GM21367 (cell line): ENCODE measurements at regions not wholly inside any gene's neighbourhood (a gene's known extent, or its start where the extent isn't known, plus 50 kb on each side); places are given as distances from the start of the nearest gene placed in this dataset.

Experiments used
- ATAC-seq: cut with Tn5 transposase; IDR thresholded peaks from one replicate; pipeline ENCODE4 v1.9.1; 2021; ENCODE audit not compliant: unreplicated experiment

- no peak for ATAC-seq
Observed at GRCh38 chr3:162171970-162172369, 675.4 kb downstream of the OTOL1 start.

GRCh38 chr3:162175145-162175544 lies 678.5 kb downstream of the OTOL1 start:
- ATAC-seq = no peak

- no peak for ATAC-seq
Observed at GRCh38 chr3:162175878-162176277, 679.3 kb downstream of the OTOL1 start.

- ATAC-seq = no peak
Observed at GRCh38 chr3:162183440-162183839, 686.8 kb downstream of the OTOL1 start.

GRCh38 chr3:162192340-162193029 lies 695.9 kb downstream of the OTOL1 start:
- ATAC-seq = no peak

GRCh38 chr3:162193148-162194095 lies 696.8 kb downstream of the OTOL1 start:
- no peak for ATAC-seq

GRCh38 chr3:162195147-162195546 lies 698.5 kb downstream of the OTOL1 start:
- no peak for ATAC-seq

- no peak for ATAC-seq
Observed at GRCh38 chr3:162196964-162197363, 700.4 kb downstream of the OTOL1 start.

GRCh38 chr3:162200836-162201235 lies 704.2 kb downstream of the OTOL1 start:
- ATAC-seq = no peak

GRCh38 chr3:162206648-162207047 lies 710.0 kb downstream of the OTOL1 start:
- ATAC-seq = no peak

- ATAC-seq = no peak
Observed at GRCh38 chr3:162211470-162211869, 714.9 kb downstream of the OTOL1 start.

GRCh38 chr3:162213196-162213595 lies 716.6 kb downstream of the OTOL1 start:
- no peak for ATAC-seq

- no peak for ATAC-seq
Observed at GRCh38 chr3:162213956-162214355, 717.3 kb downstream of the OTOL1 start.

- no peak for ATAC-seq
Observed at GRCh38 chr3:162217647-162218046, 721.0 kb downstream of the OTOL1 start.

GRCh38 chr3:162218479-162218878 lies 721.9 kb downstream of the OTOL1 start:
- ATAC-seq = no peak

- ATAC-seq = no peak
Observed at GRCh38 chr3:162224746-162225145, 728.1 kb downstream of the OTOL1 start.

GRCh38 chr3:162236949-162237348 lies 740.3 kb downstream of the OTOL1 start:
- ATAC-seq = no peak

GRCh38 chr3:162250782-162251181 lies 754.2 kb downstream of the OTOL1 start:
- no peak for ATAC-seq

- ATAC-seq = no peak
Observed at GRCh38 chr3:162262129-162262528, 765.5 kb downstream of the OTOL1 start.

- no peak for ATAC-seq
Observed at GRCh38 chr3:162263596-162263995, 767.0 kb downstream of the OTOL1 start.

GRCh38 chr3:162269636-162270458 lies 773.2 kb downstream of the OTOL1 start:
- ATAC-seq = no peak
